ENCODE measurements at regions not wholly inside any gene's neighbourhood (a gene's known extent, or its start where the extent isn't known, plus 50 kb on each side); places are given as distances from the start of the nearest gene placed in this dataset.

GRCh38 chr2:67212203-67212602, 184.9 kb upstream of the ETAA1 start:
- Histone ChIP-seq H3K27me3 (replicated peaks in 1 of 4; ENCODE audit: control extremely low read depth in 1 of 4, control insufficient read depth in 3 of 4, insufficient read depth in 4 of 4, low read length in 3 of 4) (peaks cover 0 to 6% (median 0%) of the 10 kb centered on the region in 4 experiments), H3K27ac (ENCODE audit: low read length in 2 of 2) (no peak overlapping the region), H3K36me3 (replicated peaks in 1 of 2; ENCODE audit: control extremely low read depth in 1 of 2, control insufficient read depth in 1 of 2, extremely low read depth in 1 of 2, insufficient read depth in 2 of 2, low read length in 1 of 2) (no peaks in the 10 kb centered on the region), H3K4me3 (ENCODE audit: control extremely low read depth in 1 of 5, extremely low read depth in 1 of 5, insufficient read depth in 1 of 5, low read depth in 2 of 5, low read length in 4 of 5) (no peak overlapping the region), H4K20me1 (ENCODE audit: control insufficient read depth, insufficient read depth, low read length, poor library complexity, severe bottlenecking) (no peaks in the 10 kb centered on the region), H2AFZ (ENCODE audit: insufficient read depth, low read depth, low read length, poor library complexity, severe bottlenecking) (no peak overlapping the region), H3K9me3 (ENCODE audit: control extremely low read depth in 1 of 3, control insufficient read depth in 2 of 3, insufficient read depth in 1 of 3, low read length in 2 of 3) (peaks cover 0 to 5% (median 0%) of the 10 kb centered on the region in 3 donors), H3K9ac (ENCODE audit: low read length) (no peak overlapping the region), H3K4me1 (ENCODE audit: control insufficient read depth in 2 of 2, insufficient read depth in 2 of 2, low read length in 2 of 2) (no peaks in the 10 kb centered on the region), H3K79me2 (ENCODE audit: control insufficient read depth, insufficient read depth, low read length) (no peaks in the 10 kb centered on the region), H3K4me2 (replicated peaks; ENCODE audit: low read depth, low read length, poor library complexity, severe bottlenecking) (no peak overlapping the region)
- no peak for TF ChIP-seq EZH2 (IDR thresholded peaks at IDR 0.05; ENCODE audit: borderline replicate concordance, insufficient read depth, low read depth, low read length, poor library complexity, severe bottlenecking)
- TF ChIP-seq CTCF (IDR thresholded peaks at IDR 0.05) = no peak
- intact Hi-C loops (cut with micrococcal nuclease) = no loop called here
- no peaks in the 10 kb centered on the region for H3K4me1 Mint-ChIP-seq
- ATAC-seq (ENCODE audit: low read depth) = no peak
- DNase-seq = no peak
- no peaks in the 10 kb centered on the region for H3K9me3 Mint-ChIP-seq (ENCODE audit: insufficient read depth)
- POLR2A ChIA-PET = no interaction called here
- CTCF ChIA-PET = no interaction called here
- no peak overlapping the region for H3K27ac Mint-ChIP-seq
- H3K4me3 Mint-ChIP-seq = no peak overlapping the region
- WGBS (ENCODE audit: insufficient coverage) = no CpG with 5 or more reads among the region's 1 CpG
- peaks cover 16% of the 10 kb centered on the region for H3K27me3 Mint-ChIP-seq

- no peaks in the 10 kb centered on the region for H4K20me1 ChIP-seq (ENCODE audit: control insufficient read depth, insufficient read depth, low read length, poor library complexity, severe bottlenecking)
- no peak for TF ChIP-seq CTCF (IDR thresholded peaks at IDR 0.05)
- TF ChIP-seq EZH2 (IDR thresholded peaks at IDR 0.05; ENCODE audit: borderline replicate concordance, insufficient read depth, low read depth, low read length, poor library complexity, severe bottlenecking) = no peak
- H3K9ac ChIP-seq (ENCODE audit: low read length) = no peak overlapping the region
- no peak overlapping the region for H3K27ac Mint-ChIP-seq
- DNase-seq (no peak), ATAC-seq (ENCODE audit: low read depth) (no peak)
- H3K27me3 Mint-ChIP-seq = peaks cover 13% of the 10 kb centered on the region
- intact Hi-C loops (cut with micrococcal nuclease) = no loop called here
- POLR2A ChIA-PET = no interaction called here
- no peaks in the 10 kb centered on the region for H3K4me1 Mint-ChIP-seq
- H3K9me3 ChIP-seq (ENCODE audit: control extremely low read depth in 1 of 3, control insufficient read depth in 2 of 3, insufficient read depth in 1 of 3, low read length in 2 of 3) = peaks cover 0 to 5% (median 2%) of the 10 kb centered on the region in 3 donors
- peaks cover 2% of the 10 kb centered on the region for H3K9me3 Mint-ChIP-seq (ENCODE audit: insufficient read depth)
- WGBS (ENCODE audit: insufficient coverage) = 95% methylated on average over 8 of the region's 8 CpGs
- no peaks in the 10 kb centered on the region for H3K79me2 ChIP-seq (ENCODE audit: control insufficient read depth, insufficient read depth, low read length)
- H2AFZ ChIP-seq (ENCODE audit: insufficient read depth, low read depth, low read length, poor library complexity, severe bottlenecking) = no peak overlapping the region
- H3K27ac ChIP-seq (ENCODE audit: low read length in 2 of 2) = no peak overlapping the region
- no peaks in the 10 kb centered on the region for H3K4me1 ChIP-seq (ENCODE audit: control insufficient read depth in 2 of 2, insufficient read depth in 2 of 2, low read length in 2 of 2)
- H3K36me3 ChIP-seq (replicated peaks in 1 of 2; ENCODE audit: control extremely low read depth in 1 of 2, control insufficient read depth in 1 of 2, extremely low read depth in 1 of 2, insufficient read depth in 2 of 2, low read length in 1 of 2) = no peaks in the 10 kb centered on the region
- CTCF ChIA-PET = no interaction called here
- no peak overlapping the region for H3K4me3 ChIP-seq (ENCODE audit: control extremely low read depth in 1 of 5, extremely low read depth in 1 of 5, insufficient read depth in 1 of 5, low read depth in 2 of 5, low read length in 4 of 5)
- no peak overlapping the region for H3K4me3 Mint-ChIP-seq
- no peak overlapping the region for H3K4me2 ChIP-seq (replicated peaks; ENCODE audit: low read depth, low read length, poor library complexity, severe bottlenecking)
- H3K27me3 ChIP-seq (replicated peaks in 1 of 4; ENCODE audit: control extremely low read depth in 1 of 4, control insufficient read depth in 3 of 4, insufficient read depth in 4 of 4, low read length in 3 of 4) = peaks cover 0 to 6% (median 0%) of the 10 kb centered on the region in 4 experiments
Observed at GRCh38 chr2:67213270-67213670, 183.9 kb upstream of the ETAA1 start.
